Breast epithelium (tissue), 3 donors: ENCODE measurements at regions not wholly inside any gene's neighbourhood (a gene's known extent, or its start where the extent isn't known, plus 50 kb on each side); places are given as distances from the start of the nearest gene placed in this dataset.

ENCODE experiments used
- CTCF ChIP-seq, 3 donors: fragments of 450-650 bp; IDR thresholded peaks; one replicate each; pipeline ENCODE4 v1.5.1; 2016 to 2017; ENCODE audit warnings: antibody characterized with exemption in 3 of 3, mild to moderate bottlenecking in 3 of 3, moderate library complexity in 3 of 3
- POLR2A ChIP-seq: fragments of 450-650 bp; IDR thresholded peaks from one replicate; pipeline ENCODE4 v1.6.1; 2016; ENCODE audit warnings: antibody characterized with exemption, mild to moderate bottlenecking, moderate library complexity

DNA sequence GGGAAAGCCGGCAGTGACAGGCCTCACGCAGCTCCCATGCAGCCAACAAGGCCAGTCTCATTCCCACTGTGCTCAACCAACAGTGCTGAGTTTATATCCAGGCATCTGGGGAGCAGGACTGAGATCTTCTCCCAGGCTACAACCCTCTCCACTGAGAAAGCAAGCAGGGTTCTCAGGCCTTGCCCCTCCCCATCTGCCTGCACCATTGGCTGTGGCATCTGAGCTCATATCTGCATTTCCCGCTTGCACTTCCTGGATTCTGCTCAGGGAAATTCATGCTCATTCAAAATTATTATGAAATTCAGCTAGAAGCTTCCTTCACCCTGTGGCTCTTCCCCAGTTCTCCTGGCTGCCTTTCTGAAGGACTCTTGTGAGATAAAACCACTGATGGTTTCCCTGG lies 1029.0 kb downstream of the GRM8 start:
- TF ChIP-seq CTCF (IDR thresholded peaks at IDR 0.05) (no peak), POLR2A (no peak)
